Right cardiac atrium (tissue), 5 donors: ENCODE measurements at regions not wholly inside any gene's neighbourhood (a gene's known extent, or its start where the extent isn't known, plus 50 kb on each side); places are given as distances from the start of the nearest gene placed in this dataset.
A peak's percentile ranks its signal among the peaks of the same experiment; 100 is the strongest.
"Not testable (repeated sequence)": the region's sequence is repeated elsewhere in the genome, so short reads cannot be mapped to it uniquely, and the experiment has no call there.

Experiments used
- ATAC-seq, 2 donors: fragments of 200-7000 bp; cut with Tn5 transposase; one replicate each; pipeline versions ENCODE4 v1.8.0 to v1.9.1; 2020; ENCODE audit warnings: moderate library complexity in 2 of 2, mild to moderate bottlenecking in 1 of 2
- DNase-seq, 3 donors: peaks; one replicate each; pipeline ENCODE4 v3.0.0-alpha.2; 2020
- H3K27ac ChIP-seq: one replicate; pipeline ENCODE4 v1.5.1; 2013; ENCODE audit warnings: mild to moderate bottlenecking, low read length, control low read depth, moderate library complexity
- H3K27me3 ChIP-seq: one replicate; pipeline ENCODE4 v1.6.1; 2013; ENCODE audit not compliant: control insufficient read depth, insufficient read depth
- H3K4me1 ChIP-seq: one replicate; pipeline ENCODE4 v1.6.1; 2013; ENCODE audit warnings: low read length; ENCODE audit not compliant: control insufficient read depth, insufficient read depth
- H3K4me3 ChIP-seq: one replicate; pipeline ENCODE4 v1.5.1; 2013; ENCODE audit warnings: low read length, control low read depth
- H3K9me3 ChIP-seq: one replicate; pipeline ENCODE4 v1.6.1; 2013; ENCODE audit warnings: low read length; ENCODE audit not compliant: control insufficient read depth
- WGBS: extraction: QIAGEN DNeasy Blood & Tissue Kit; methylation state at CpG from one replicate; pipeline ENCODE4 v1.1.7; 2013; 5-methylcytosine and 5-hydroxymethylcytosine counted together
- intact Hi-C, 4 donors: fragments of 100-400 bp; cut with DNase I; formaldehyde crosslinking; loops; one replicate each; pipeline versions ENCODE4 v1.11.0 to v1.14.0; 2022 to 2023
- donor health status: healthy with polysubstance abuse.
- donor health status: DM: no; HTN: yes; CAD: no.
- donor health status: DM: no; HTN: no; CAD: no.
- donor health status: DM: no; HTN: yes; CAD: no; lungs with severe emphysema.
- donor health status: DM: yes; HTN: yes; CAD: no.

GRCh38 chr21:41571938-41572510 lies 64.1 kb upstream of the TMPRSS2 start:
- no peak overlapping the region for H3K27ac ChIP-seq
- DNase-seq = no peak
- H3K9me3 ChIP-seq = peaks cover 2% of the 10 kb centered on the region
- H3K27me3 ChIP-seq = no peaks in the 10 kb centered on the region
- intact Hi-C loops = no loop called here
- no peaks in the 10 kb centered on the region for H3K4me1 ChIP-seq
- no peak overlapping the region for H3K4me3 ChIP-seq
- no peak for ATAC-seq

DNA sequence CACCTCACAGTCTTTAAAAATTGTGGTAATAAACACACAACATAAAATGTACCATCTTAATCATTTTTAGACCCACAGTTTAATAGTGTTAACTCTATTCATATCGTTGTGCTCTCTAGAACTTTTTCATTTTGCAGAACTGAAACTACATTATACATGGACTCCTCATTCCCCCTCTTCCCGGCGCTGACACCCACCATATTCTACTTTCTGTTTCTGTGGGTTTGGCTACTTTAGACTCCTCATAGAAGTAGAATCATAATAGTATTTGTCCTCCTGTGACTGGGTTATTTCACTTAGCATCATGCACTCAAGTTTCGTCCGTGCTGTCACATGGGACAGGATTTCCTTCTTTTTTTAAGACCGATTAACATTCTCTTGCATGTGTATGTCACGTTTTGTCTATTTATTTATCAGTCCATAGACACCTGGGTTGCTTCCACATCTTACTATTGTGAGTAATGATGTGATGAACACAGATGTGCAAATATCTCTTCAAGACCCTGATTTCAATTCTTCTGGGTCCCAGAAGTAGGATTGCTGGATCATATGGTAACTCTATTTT lies 62.9 kb upstream of the TMPRSS2 start:
- intact Hi-C loops = no loop called here
- DNase-seq (no peak), ATAC-seq (no peak)
- Histone ChIP-seq H3K27ac (no peak overlapping the region), H3K9me3 (peaks cover 2% of the 10 kb centered on the region), H3K4me3 (no peak overlapping the region), H3K27me3 (no peaks in the 10 kb centered on the region), H3K4me1 (no peaks in the 10 kb centered on the region)
- WGBS = 80% methylated on average over 7 of the region's 7 CpGs

GRCh38 chr21:41568606-41569385 lies 60.8 kb upstream of the TMPRSS2 start:
- WGBS = 62% methylated on average over 14 of the region's 14 CpGs
- no peaks in the 10 kb centered on the region for H3K4me1 ChIP-seq
- ATAC-seq (no peak), DNase-seq (no peak)
- H3K27me3 ChIP-seq = no peaks in the 10 kb centered on the region
- H3K9me3 ChIP-seq = peaks cover 2% of the 10 kb centered on the region
- intact Hi-C loops = no loop called here
- no peak overlapping the region for H3K4me3 ChIP-seq
- no peak overlapping the region for H3K27ac ChIP-seq

DNA sequence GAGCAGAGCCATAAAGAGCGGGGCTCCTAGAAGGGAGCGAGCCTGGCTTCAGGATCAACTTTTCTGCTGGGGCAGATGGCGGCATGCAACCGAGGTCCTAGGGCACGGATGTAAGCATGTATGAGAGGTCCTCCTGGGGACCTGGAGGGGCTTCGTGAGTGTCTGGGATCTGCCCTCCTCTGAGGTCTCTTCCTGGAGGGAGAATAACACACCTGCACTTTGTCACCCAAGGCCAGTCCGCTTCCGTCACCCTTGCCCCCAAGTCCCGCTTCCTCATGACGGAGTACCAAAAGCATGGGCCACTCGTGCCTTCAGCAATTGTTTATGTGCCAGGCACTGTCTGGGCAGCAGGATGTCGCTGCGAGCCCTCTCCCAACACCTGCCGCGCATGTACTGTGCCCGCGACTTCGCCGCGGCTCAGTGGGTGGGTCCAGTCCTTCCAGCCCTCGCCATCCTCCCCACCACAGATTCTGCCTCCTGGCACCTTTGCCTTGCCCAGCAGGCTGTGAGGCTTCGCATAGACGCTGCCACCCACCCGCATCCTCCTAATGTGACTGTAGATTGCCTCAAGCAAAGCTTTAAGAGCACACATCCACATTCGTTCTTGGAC lies 60.0 kb upstream of the TMPRSS2 start:
- 75% methylated on average over 25 of the region's 25 CpGs for WGBS
- Histone ChIP-seq H3K27me3 (no peaks in the 10 kb centered on the region), H3K9me3 (peaks cover 2% of the 10 kb centered on the region), H3K4me1 (no peaks in the 10 kb centered on the region), H3K27ac (no peak overlapping the region), H3K4me3 (no peak overlapping the region)
- ATAC-seq (no peak), DNase-seq (no peak)
- intact Hi-C loops = no loop called here

DNA sequence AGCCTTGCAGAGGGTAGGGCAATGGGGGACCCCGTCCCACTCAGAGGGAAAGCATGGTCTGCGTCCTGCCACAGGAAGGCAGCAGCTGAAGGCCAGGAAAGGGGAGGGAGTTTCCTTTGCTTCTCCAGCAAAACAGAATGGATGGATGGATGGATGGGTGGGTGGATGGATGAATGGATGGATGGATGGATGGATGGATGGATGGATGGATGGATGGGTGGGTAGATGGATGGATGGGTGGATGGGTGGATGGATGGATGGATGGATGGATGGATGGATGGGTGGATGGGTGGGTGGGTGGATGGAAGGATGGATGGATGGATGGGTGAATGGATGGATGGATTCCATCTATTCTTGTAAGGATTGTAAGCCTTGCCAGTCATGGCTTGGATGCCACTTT lies 59.3 kb upstream of the TMPRSS2 start:
- intact Hi-C loops, DNase-seq, H3K9me3 ChIP-seq, H3K4me3 ChIP-seq, ATAC-seq, H3K4me1 ChIP-seq, H3K27me3 ChIP-seq, H3K27ac ChIP-seq: not testable (repeated sequence)
- 66% methylated on average over 2 of the region's 2 CpGs for WGBS

GRCh38 chr21:41566500-41567014 lies 58.6 kb upstream of the TMPRSS2 start:
- intact Hi-C loops = no loop called here
- Histone ChIP-seq H3K4me3 (no peak overlapping the region), H3K27ac (no peak overlapping the region), H3K27me3 (no peaks in the 10 kb centered on the region), H3K9me3 (no peaks in the 10 kb centered on the region), H3K4me1 (no peaks in the 10 kb centered on the region)
- ATAC-seq (no peak), DNase-seq (no peak)
- 92% methylated on average over 3 of the region's 3 CpGs for WGBS

GRCh38 chr21:41565550-41565949 lies 57.6 kb upstream of the TMPRSS2 start:
- no peaks in the 10 kb centered on the region for H3K27me3 ChIP-seq

DNA sequence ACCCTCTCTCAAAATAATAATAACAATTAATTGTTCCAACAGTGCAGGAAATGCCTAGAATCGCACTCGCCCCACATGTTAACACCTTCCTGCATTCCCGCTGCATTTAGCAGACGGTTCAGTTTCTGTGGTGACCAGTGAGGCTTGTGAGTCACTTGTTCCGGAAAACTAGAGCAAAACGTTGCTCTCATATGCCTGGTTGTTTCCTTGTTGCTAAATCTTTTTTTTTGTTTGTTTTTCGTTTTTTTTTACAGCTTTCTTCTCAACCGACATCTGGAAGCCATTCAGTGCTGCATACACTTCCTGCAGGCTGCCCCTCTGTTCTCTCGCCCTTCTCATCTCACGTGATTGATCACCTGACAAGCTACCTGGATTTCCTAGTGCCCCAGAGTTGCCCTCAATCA lies 56.9 kb upstream of the TMPRSS2 start:
- ATAC-seq = no peak
- Histone ChIP-seq H3K9me3 (no peaks in the 10 kb centered on the region), H3K27ac (no peak overlapping the region), H3K4me1 (no peaks in the 10 kb centered on the region), H3K4me3 (no peak overlapping the region), H3K27me3 (no peaks in the 10 kb centered on the region)
- DNase-seq = no peak
- intact Hi-C loops = no loop called here
- WGBS = 51% methylated on average over 10 of the region's 10 CpGs

More at GRCh38 chr21:41565550-41565949, 57.6 kb upstream of the TMPRSS2 start:
- Histone ChIP-seq H3K4me1 (no peaks in the 10 kb centered on the region), H3K4me3 (no peak overlapping the region), H3K27ac (no peak overlapping the region), H3K9me3 (no peaks in the 10 kb centered on the region)
- WGBS = 82% methylated on average over 11 of the region's 11 CpGs
- no peak for DNase-seq
- no peak for ATAC-seq
- intact Hi-C loops = no loop called here

DNA sequence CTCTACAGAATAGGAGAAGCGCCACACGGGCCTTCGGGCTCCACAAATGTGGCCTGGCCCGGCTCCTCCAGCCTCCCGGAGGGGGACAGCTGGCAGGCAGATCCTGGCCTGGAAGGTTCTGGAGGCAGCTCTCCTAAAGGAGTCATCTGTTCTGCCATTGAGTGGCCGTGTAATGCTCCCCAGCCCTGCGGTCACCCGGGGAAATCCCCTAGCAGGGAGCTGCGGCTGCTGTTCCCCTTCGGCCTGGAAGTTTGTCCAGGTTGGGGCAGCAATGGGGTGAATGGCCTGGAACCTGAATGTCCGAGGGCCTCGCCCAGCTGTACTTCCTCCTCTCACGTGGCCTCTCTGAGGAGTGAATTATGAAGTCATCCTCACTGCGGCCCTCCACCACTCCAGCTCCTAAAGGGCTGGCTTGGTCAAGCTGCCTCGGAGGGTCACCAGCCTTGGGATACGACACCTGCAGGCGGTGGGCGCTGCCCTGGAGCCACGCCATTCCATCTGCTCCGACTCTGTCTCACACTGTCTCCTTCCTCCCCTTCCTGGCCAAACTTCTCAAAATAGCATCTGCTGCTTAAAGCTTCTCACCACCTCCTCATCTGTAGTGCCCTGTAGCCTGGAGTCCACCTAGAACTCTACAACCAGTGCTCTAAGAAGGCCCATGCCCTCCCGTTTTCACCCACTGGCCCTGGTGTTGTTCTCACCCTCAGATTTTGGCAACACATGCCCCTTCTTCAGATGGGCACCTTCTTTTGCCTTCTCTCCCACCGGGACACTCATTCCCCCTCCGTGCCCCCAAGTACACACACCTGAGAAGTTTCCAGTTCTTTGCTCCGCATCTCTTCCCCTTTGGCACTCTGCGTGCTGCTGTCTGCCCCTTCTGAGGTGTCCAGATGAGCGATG lies 54.4 kb upstream of the TMPRSS2 start:
- DNase-seq (peak; percentile 28 to 72 (median 64)), ATAC-seq (peak; percentile 43 to 52)
- H3K9me3 ChIP-seq = no peaks in the 10 kb centered on the region
- 78% methylated on average over 26 of the region's 26 CpGs for WGBS
- intact Hi-C loops = no loop called here
- no peak overlapping the region for H3K4me3 ChIP-seq
- no peaks in the 10 kb centered on the region for H3K27me3 ChIP-seq
- no peaks in the 10 kb centered on the region for H3K4me1 ChIP-seq
- no peak overlapping the region for H3K27ac ChIP-seq

- 81% methylated on average over 4 of the region's 4 CpGs for WGBS
- ATAC-seq = peak in 1 of 2 donors; percentile 13
Observed at GRCh38 chr21:41561701-41562100, 53.7 kb upstream of the TMPRSS2 start.

More at GRCh38 chr21:41561701-41562100, 53.7 kb upstream of the TMPRSS2 start:
- Histone ChIP-seq H3K9me3 (no peaks in the 10 kb centered on the region), H3K4me1 (no peaks in the 10 kb centered on the region), H3K27me3 (no peaks in the 10 kb centered on the region), H3K4me3 (no peak overlapping the region), H3K27ac (no peak overlapping the region)
- no peak for DNase-seq
- intact Hi-C loops = no loop called here
